WTC11 (cell line): ENCODE measurements at regions not wholly inside any gene's neighbourhood (a gene's known extent, or its start where the extent isn't known, plus 50 kb on each side); places are given as distances from the start of the nearest gene placed in this dataset.

Experiments
- ATAC-seq: fragments of 200-7000 bp; cut with Tn5 transposase; 2 replicates; pipeline ENCODE4 v1.10.0; 2021; ENCODE audit warnings: mild to moderate bottlenecking, moderate library complexity
- CTCF ChIA-PET: fragments of 300-600 bp; sonication (Branson Sonifier 250); formaldehyde crosslinking; loops from one replicate; lab custom pipeline; 2021; ENCODE audit warnings: antibody characterized with exemption; lab: Charles Lee
- POLR2A ChIA-PET: fragments of 350-600 bp; sonication (Branson Sonifier 250); formaldehyde crosslinking; loops from one replicate; lab custom pipeline; 2021; ENCODE audit warnings: antibody characterized with exemption; lab: Charles Lee
- DNase-seq: peaks from one replicate; pipeline ENCODE4 v3.0.0; 2021; ENCODE audit warnings: low spot score
- H3K27ac Mint-ChIP-seq: 2 replicates; pipeline ENCODE4 v1.8.0; 2021; ENCODE audit warnings: mixed read lengths
- H3K27me3 Mint-ChIP-seq: 2 replicates; pipeline ENCODE4 v1.8.0; 2021; ENCODE audit warnings: low read depth, mild to moderate bottlenecking, moderate library complexity, mixed read lengths
- H3K36me3 Mint-ChIP-seq: 2 replicates; pipeline ENCODE4 v1.8.0; 2021; ENCODE audit warnings: mixed read lengths
- H3K4me1 Mint-ChIP-seq: 2 replicates; pipeline ENCODE4 v1.8.0; 2022; ENCODE audit warnings: mixed read lengths
- H3K4me3 Mint-ChIP-seq: 2 replicates; pipeline ENCODE4 v1.8.0; 2021; ENCODE audit warnings: mild to moderate bottlenecking, moderate library complexity, mixed read lengths
- H3K9me3 Mint-ChIP-seq: 2 replicates; pipeline ENCODE4 v1.8.0; 2021; ENCODE audit warnings: mixed read lengths
- AR ChIP-seq: fragments of 250-450 bp; sonication (Bioruptor Pico); IDR thresholded peaks from 2 replicates; pipeline ENCODE4 v1.9.0; 2021; ENCODE audit warnings: mild to moderate bottlenecking
- ARID4B ChIP-seq: sonication (generic); formaldehyde crosslinking; IDR thresholded peaks from 2 replicates; pipeline ENCODE4 v1.8.0; 2023; ENCODE audit warnings: missing genetic modification reagents, mild to moderate bottlenecking, borderline replicate concordance
- ATF2 ChIP-seq: sonication (generic); formaldehyde crosslinking; IDR thresholded peaks from 2 replicates; pipeline ENCODE4 v1.8.1; 2022; ENCODE audit warnings: low read depth, missing genetic modification reagents, borderline replicate concordance
- CBFB ChIP-seq: sonication (generic); formaldehyde crosslinking; IDR thresholded peaks from 2 replicates; pipeline ENCODE4 v1.8.1; 2022; ENCODE audit warnings: mild to moderate bottlenecking, low read depth, missing genetic modification reagents
- CTCF ChIP-seq: fragments of 200-600 bp; IDR thresholded peaks from 2 replicates; pipeline ENCODE4 v1.8.0; 2022; ENCODE audit warnings: antibody characterized with exemption
- E2F5 ChIP-seq: sonication (generic); formaldehyde crosslinking; IDR thresholded peaks from 2 replicates; pipeline ENCODE4 v1.8.1; 2022; ENCODE audit warnings: mild to moderate bottlenecking, moderate library complexity, missing genetic modification reagents
- ELF4 ChIP-seq: sonication (generic); formaldehyde crosslinking; IDR thresholded peaks from 2 replicates; pipeline ENCODE4 v1.8.1; 2022; ENCODE audit warnings: low read depth, mild to moderate bottlenecking, moderate library complexity, missing genetic modification reagents
- ETV6 ChIP-seq: sonication (generic); formaldehyde crosslinking; IDR thresholded peaks from 2 replicates; pipeline ENCODE4 v1.8.1; 2022; ENCODE audit warnings: mild to moderate bottlenecking, missing genetic modification reagents
- FOXK1 ChIP-seq: sonication (generic); formaldehyde crosslinking; IDR thresholded peaks from 2 replicates; pipeline ENCODE4 v1.8.0; 2022; ENCODE audit warnings: mild to moderate bottlenecking, moderate library complexity, missing genetic modification reagents
- HMGA2 ChIP-seq: fragments of 250-450 bp; sonication (Bioruptor Pico); IDR thresholded peaks from 2 replicates; pipeline ENCODE4 v1.4.0; 2021; ENCODE audit warnings: mild to moderate bottlenecking, moderate library complexity
- IRF1 ChIP-seq: sonication (generic); formaldehyde crosslinking; IDR thresholded peaks from 2 replicates; pipeline ENCODE4 v1.8.0; 2023; ENCODE audit warnings: missing genetic modification reagents
- JAZF1 ChIP-seq: fragments of 250-450 bp; sonication (Bioruptor Pico); IDR thresholded peaks from 2 replicates; pipeline ENCODE4 v1.9.0; 2021; ENCODE audit warnings: moderate library complexity, mild to moderate bottlenecking, inconsistent platforms
- NR1H2 ChIP-seq: sonication (generic); formaldehyde crosslinking; IDR thresholded peaks from 2 replicates; pipeline ENCODE4 v1.9.0; 2021; ENCODE audit warnings: mild to moderate bottlenecking, moderate library complexity, missing genetic modification reagents
- RORB ChIP-seq: fragments of 250-450 bp; sonication (Bioruptor Pico); IDR thresholded peaks from 2 replicates; pipeline ENCODE4 v1.9.0; 2021; ENCODE audit warnings: mild to moderate bottlenecking
- SP1 ChIP-seq: sonication (generic); formaldehyde crosslinking; conservative IDR thresholded peaks from 2 replicates; pipeline ENCODE4 v1.8.1; 2022; ENCODE audit warnings: missing genetic modification reagents
- USF1 ChIP-seq: sonication (generic); formaldehyde crosslinking; IDR thresholded peaks from 2 replicates; pipeline ENCODE4 v1.8.0; 2022; ENCODE audit warnings: mild to moderate bottlenecking, missing genetic modification reagents
- ZNF425 ChIP-seq: fragments of 250-450 bp; sonication (Bioruptor Pico); conservative IDR thresholded peaks from 2 replicates; pipeline ENCODE4 v1.9.0; 2021; ENCODE audit warnings: mild to moderate bottlenecking
- ZNF512 ChIP-seq: sonication (generic); formaldehyde crosslinking; IDR thresholded peaks from 2 replicates; pipeline ENCODE4 v1.8.1; 2022; ENCODE audit warnings: missing genetic modification reagents, borderline replicate concordance

GRCh38 chr6:51199105-51199552, 380.5 kb downstream of the TFAP2B start:
- Mint-ChIP-seq H3K36me3 (peaks cover 2% of the 10 kb centered on the region), H3K9me3 (no peaks in the 10 kb centered on the region), H3K27ac (no peak overlapping the region), H3K4me3 (no peak overlapping the region), H3K27me3 (no peaks in the 10 kb centered on the region; the same call in 1 of the 2 replicates), H3K4me1 (no peaks in the 10 kb centered on the region)
- TF ChIP-seq IRF1 (no peak), AR (CRISPR knock-in tag) (no peak), CBFB (CRISPR knock-in tag) (no peak), SP1 (no peak), FOXK1 (CRISPR knock-in tag) (no peak), E2F5 (no peak), ZNF425 (no peak), CTCF (no peak), ATF2 (CRISPR knock-in tag) (no peak), USF1 (no peak), NR1H2 (CRISPR knock-in tag) (no peak), RORB (CRISPR knock-in tag) (no peak), ETV6 (CRISPR knock-in tag) (no peak), ELF4 (no peak)
- ChIA-PET POLR2A (interaction anchor here (0.8 kb wide), 1 partner anchor 340 kb away, joined by 3 read pairs; no protein-coding TSS in a partner anchor), CTCF (no interaction called here)
- ATAC-seq (no peak), DNase-seq (no peak)

- H3K9me3 Mint-ChIP-seq, result no peaks in the 10 kb centered on the region
- no peak for TF ChIP-seq ARID4B
- no peak for TF ChIP-seq HMGA2 (CRISPR knock-in tag)
- TF ChIP-seq JAZF1, result no peak
- no peak for TF ChIP-seq NR1H2 (CRISPR knock-in tag)
- no peak for TF ChIP-seq ZNF512 (CRISPR knock-in tag)
- no peaks in the 10 kb centered on the region for H3K4me1 Mint-ChIP-seq
- ChIA-PET CTCF (no interaction called here), POLR2A (no interaction called here)
- no peak overlapping the region for H3K27ac Mint-ChIP-seq
- no peak overlapping the region for H3K4me3 Mint-ChIP-seq
- DNase-seq, result no peak
- no peaks in the 10 kb centered on the region for H3K36me3 Mint-ChIP-seq
- no peaks in the 10 kb centered on the region for H3K27me3 Mint-ChIP-seq
- ATAC-seq, result no peak
These were observed 381.1 kb downstream of the TFAP2B start for GRCh38 chr6:51199733-51200260.
